Thyroid gland (tissue), 4 donors: ENCODE measurements at regions not wholly inside any gene's neighbourhood (a gene's known extent, or its start where the extent isn't known, plus 50 kb on each side); places are given as distances from the start of the nearest gene placed in this dataset.

Experiments
- POLR2A ChIP-seq, 2 donors: fragments of 450-650 bp; IDR thresholded peaks; one replicate each; pipeline ENCODE4 v1.6.1; 2017; ENCODE audit warnings: antibody characterized with exemption in 2 of 2, mild to moderate bottlenecking in 2 of 2, moderate library complexity in 1 of 2
- TF ChIP-seq, protein P1 (sequence below), 6 experiments: fragments of 200-600 bp in 3 of 6; fragments of 450-650 bp in 3 of 6; sonication (generic) in 3 of 6; IDR thresholded peaks; one replicate each; pipeline ENCODE4 v1.5.1; 2016 to 2019; ENCODE audit warnings: antibody characterized with exemption in 6 of 6, mild to moderate bottlenecking in 2 of 6, inconsistent platforms in 1 of 6, moderate library complexity in 1 of 6

DNA sequence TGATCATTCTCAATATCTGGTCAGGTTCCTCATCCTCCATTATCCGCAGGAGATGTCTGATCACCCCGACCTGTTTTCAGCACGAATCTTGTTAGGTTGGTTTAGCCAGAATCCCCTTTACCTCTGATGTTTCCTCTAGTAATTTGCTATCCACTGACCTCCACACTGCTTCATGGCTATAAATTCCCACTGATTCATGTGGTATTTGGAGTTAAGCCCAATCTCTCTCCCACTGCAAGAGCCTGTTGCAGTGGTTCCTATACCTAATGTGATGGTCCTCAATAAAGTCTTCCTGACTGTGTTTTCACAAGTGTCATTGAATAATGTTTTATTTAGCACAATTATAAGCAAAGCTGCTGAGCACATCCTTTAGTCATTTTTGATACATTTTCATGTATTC lies 124.8 kb upstream of the CNTN3 start:
- TF ChIP-seq, protein P1, sequence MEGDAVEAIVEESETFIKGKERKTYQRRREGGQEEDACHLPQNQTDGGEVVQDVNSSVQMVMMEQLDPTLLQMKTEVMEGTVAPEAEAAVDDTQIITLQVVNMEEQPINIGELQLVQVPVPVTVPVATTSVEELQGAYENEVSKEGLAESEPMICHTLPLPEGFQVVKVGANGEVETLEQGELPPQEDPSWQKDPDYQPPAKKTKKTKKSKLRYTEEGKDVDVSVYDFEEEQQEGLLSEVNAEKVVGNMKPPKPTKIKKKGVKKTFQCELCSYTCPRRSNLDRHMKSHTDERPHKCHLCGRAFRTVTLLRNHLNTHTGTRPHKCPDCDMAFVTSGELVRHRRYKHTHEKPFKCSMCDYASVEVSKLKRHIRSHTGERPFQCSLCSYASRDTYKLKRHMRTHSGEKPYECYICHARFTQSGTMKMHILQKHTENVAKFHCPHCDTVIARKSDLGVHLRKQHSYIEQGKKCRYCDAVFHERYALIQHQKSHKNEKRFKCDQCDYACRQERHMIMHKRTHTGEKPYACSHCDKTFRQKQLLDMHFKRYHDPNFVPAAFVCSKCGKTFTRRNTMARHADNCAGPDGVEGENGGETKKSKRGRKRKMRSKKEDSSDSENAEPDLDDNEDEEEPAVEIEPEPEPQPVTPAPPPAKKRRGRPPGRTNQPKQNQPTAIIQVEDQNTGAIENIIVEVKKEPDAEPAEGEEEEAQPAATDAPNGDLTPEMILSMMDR (IDR thresholded peaks at IDR 0.05): no peak
- no peak for TF ChIP-seq POLR2A (IDR thresholded peaks at IDR 0.05)
